Neural progenitor cell (in vitro differentiated cells): ENCODE measurements at regions not wholly inside any gene's neighbourhood (a gene's known extent, or its start where the extent isn't known, plus 50 kb on each side); places are given as distances from the start of the nearest gene placed in this dataset.

ENCODE experiments used
- EZH2 ChIP-seq: fragments of 200-600 bp; sonication (generic); IDR thresholded peaks from 2 replicates; pipeline ENCODE4 v1.6.1; 2017; ENCODE audit warnings: antibody characterized with exemption, mild to moderate bottlenecking, moderate library complexity
- EZH2phosphoT487 ChIP-seq: fragments of 200-600 bp; sonication (generic); IDR thresholded peaks from 2 replicates; pipeline ENCODE4 v1.6.1; 2017; ENCODE audit warnings: antibody characterized with exemption
- TF ChIP-seq, protein P1 (sequence below): fragments of 200-600 bp; sonication (generic); IDR thresholded peaks from 2 replicates; pipeline ENCODE4 v1.5.1; 2017; ENCODE audit warnings: antibody characterized with exemption, mild to moderate bottlenecking

DNA sequence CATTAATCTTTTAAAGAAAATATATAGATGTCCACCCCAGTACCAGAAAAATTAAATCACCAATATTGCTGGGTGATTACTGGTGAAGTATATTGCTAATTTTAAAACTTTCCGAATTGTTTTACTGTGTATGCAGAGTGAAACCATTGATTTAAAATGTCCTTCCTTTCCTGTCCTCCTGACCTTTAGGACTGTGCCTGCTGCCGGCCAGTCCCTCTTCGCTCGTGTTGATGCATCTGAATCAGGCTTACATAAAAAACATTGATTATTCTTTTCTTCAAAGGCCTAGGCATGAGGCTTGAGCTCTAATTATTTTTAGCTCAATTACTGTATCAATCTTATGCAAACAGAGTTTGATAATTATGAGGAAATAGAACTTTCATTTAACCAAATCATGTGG, 1128.1 kb downstream of the BRINP3 start:
- TF ChIP-seq, protein P1, sequence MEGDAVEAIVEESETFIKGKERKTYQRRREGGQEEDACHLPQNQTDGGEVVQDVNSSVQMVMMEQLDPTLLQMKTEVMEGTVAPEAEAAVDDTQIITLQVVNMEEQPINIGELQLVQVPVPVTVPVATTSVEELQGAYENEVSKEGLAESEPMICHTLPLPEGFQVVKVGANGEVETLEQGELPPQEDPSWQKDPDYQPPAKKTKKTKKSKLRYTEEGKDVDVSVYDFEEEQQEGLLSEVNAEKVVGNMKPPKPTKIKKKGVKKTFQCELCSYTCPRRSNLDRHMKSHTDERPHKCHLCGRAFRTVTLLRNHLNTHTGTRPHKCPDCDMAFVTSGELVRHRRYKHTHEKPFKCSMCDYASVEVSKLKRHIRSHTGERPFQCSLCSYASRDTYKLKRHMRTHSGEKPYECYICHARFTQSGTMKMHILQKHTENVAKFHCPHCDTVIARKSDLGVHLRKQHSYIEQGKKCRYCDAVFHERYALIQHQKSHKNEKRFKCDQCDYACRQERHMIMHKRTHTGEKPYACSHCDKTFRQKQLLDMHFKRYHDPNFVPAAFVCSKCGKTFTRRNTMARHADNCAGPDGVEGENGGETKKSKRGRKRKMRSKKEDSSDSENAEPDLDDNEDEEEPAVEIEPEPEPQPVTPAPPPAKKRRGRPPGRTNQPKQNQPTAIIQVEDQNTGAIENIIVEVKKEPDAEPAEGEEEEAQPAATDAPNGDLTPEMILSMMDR = no peak
- TF ChIP-seq EZH2 (no peak), EZH2phosphoT487 (no peak)
